Pancreas (tissue), 10 donors: ENCODE measurements at regions not wholly inside any gene's neighbourhood (a gene's known extent, or its start where the extent isn't known, plus 50 kb on each side); places are given as distances from the start of the nearest gene placed in this dataset.
A peak's percentile ranks its signal among the peaks of the same experiment; 100 is the strongest.
"Not testable (repeated sequence)": the region's sequence is repeated elsewhere in the genome, so short reads cannot be mapped to it uniquely, and the experiment has no call there.

ENCODE experiments used
- ATAC-seq, 4 donors: fragments of 200-7000 bp; cut with Tn5 transposase; one replicate each; pipeline versions ENCODE4 v1.8.0 to v1.9.1; 2020; ENCODE audit warnings: mild to moderate bottlenecking in 4 of 4, moderate library complexity in 4 of 4
- DNase-seq, 6 donors: peaks; one replicate each; pipeline ENCODE4 v3.0.0-alpha.2; 2020
- FAIRE-seq: peaks from 2 replicates; lab custom pipeline; 2012; peaks lifted over from hg19 to GRCh38; lab: Jason Lieb, UNC
- H3K27ac ChIP-seq, 4 donors: fragments of 200-600 bp; sonication (generic); 1 replicate in 3 of 4; 2 replicates in 1 of 4; pipeline versions ENCODE4 v1.5.0 to v1.8.0; 2020
- H3K27me3 ChIP-seq, 4 donors: fragments of 200-600 bp; one replicate each; pipeline ENCODE4 v1.8.0; 2021
- H3K36me3 ChIP-seq, 3 donors: fragments of 200-600 bp; sonication (generic) in 1 of 3; one replicate each; pipeline versions ENCODE4 v1.5.0 to v1.8.0; 2020 to 2021
- H3K4me1 ChIP-seq, 3 donors: fragments of 200-600 bp; one replicate each; pipeline ENCODE4 v1.8.0; 2021
- H3K4me3 ChIP-seq, 4 donors: fragments of 200-600 bp; sonication (generic) in 2 of 4; one replicate each; pipeline versions ENCODE4 v1.5.0 to v1.8.0; 2020 to 2021
- H3K9me3 ChIP-seq, 4 donors: fragments of 200-600 bp; one replicate each; pipeline ENCODE4 v1.8.0; 2021
- WGBS, 2 donors: extraction: QIAGEN DNeasy Blood & Tissue Kit; methylation state at CpG; one replicate each; pipeline ENCODE4 v1.1.7; 2013; 5-methylcytosine and 5-hydroxymethylcytosine counted together
- intact Hi-C, 3 donors: fragments of 100-400 bp; cut with DNase I; formaldehyde crosslinking; loops; one replicate each; pipeline versions ENCODE4 v1.11.1 to v1.14.2; 2022
- TF ChIP-seq, protein P1 (sequence below), 4 donors: fragments of 200-600 bp; sonication (generic) in 3 of 4; IDR thresholded peaks; one replicate each; pipeline versions ENCODE4 v1.5.0 to v1.8.0; 2021; ENCODE audit warnings: antibody characterized with exemption in 4 of 4
- donor health status: healthy with polysubstance abuse.
- donor health status: DM: no; HTN: no; CAD: no; lungs with moderate emphysema.
- donor health status: DM: no; HTN: no; CAD: no.
- donor health status: control.
- donor health status: control.
- donor health status: Bipolar disorder and iron deficiency.
- donor health status: DM: yes; HTN: yes; CAD: no.
- donor health status: DM: no; HTN: no; CAD: no.
- donor health status: DM: no; HTN: no; CAD: no.
- donor health status: DM: yes; HTN: yes; CAD: no.

DNA sequence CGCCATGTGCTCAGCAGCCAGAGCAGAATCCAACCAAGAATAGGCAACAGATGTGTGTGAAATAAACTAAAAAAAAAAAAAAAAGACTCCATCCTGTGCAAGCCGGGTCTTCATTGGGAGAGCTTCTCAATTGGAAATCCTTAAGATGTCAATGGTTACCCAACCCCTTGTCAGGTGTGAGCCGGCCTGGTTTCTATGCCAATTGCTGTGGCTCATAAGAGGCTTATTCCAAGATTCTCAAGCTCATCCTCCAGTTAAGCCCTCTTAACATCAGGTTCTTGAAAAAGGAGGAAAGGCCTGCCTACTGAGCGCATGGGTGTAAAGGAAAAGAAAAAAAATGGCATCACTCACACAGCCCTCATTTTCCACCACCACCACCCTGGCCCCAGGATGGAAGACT lies 1084.6 kb downstream of the UQCRFS1 start:
- FAIRE-seq: no peak
- DNase-seq: no peak
- H3K4me1 ChIP-seq: no peaks in the 10 kb centered on the region
- H3K9me3 ChIP-seq: no peaks in the 10 kb centered on the region
- 79 to 91% methylated on average over 4 of the region's 4 CpGs for WGBS, 2 donors
- H3K4me3 ChIP-seq: no peak overlapping the region
- TF ChIP-seq, protein P1, sequence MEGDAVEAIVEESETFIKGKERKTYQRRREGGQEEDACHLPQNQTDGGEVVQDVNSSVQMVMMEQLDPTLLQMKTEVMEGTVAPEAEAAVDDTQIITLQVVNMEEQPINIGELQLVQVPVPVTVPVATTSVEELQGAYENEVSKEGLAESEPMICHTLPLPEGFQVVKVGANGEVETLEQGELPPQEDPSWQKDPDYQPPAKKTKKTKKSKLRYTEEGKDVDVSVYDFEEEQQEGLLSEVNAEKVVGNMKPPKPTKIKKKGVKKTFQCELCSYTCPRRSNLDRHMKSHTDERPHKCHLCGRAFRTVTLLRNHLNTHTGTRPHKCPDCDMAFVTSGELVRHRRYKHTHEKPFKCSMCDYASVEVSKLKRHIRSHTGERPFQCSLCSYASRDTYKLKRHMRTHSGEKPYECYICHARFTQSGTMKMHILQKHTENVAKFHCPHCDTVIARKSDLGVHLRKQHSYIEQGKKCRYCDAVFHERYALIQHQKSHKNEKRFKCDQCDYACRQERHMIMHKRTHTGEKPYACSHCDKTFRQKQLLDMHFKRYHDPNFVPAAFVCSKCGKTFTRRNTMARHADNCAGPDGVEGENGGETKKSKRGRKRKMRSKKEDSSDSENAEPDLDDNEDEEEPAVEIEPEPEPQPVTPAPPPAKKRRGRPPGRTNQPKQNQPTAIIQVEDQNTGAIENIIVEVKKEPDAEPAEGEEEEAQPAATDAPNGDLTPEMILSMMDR (IDR thresholded peaks at IDR 0.05): no peak
- no peak overlapping the region for H3K27ac ChIP-seq
- no peaks in the 10 kb centered on the region for H3K27me3 ChIP-seq
- intact Hi-C loops: no loop called here
- H3K36me3 ChIP-seq: no peaks in the 10 kb centered on the region
- ATAC-seq: no peak

DNA sequence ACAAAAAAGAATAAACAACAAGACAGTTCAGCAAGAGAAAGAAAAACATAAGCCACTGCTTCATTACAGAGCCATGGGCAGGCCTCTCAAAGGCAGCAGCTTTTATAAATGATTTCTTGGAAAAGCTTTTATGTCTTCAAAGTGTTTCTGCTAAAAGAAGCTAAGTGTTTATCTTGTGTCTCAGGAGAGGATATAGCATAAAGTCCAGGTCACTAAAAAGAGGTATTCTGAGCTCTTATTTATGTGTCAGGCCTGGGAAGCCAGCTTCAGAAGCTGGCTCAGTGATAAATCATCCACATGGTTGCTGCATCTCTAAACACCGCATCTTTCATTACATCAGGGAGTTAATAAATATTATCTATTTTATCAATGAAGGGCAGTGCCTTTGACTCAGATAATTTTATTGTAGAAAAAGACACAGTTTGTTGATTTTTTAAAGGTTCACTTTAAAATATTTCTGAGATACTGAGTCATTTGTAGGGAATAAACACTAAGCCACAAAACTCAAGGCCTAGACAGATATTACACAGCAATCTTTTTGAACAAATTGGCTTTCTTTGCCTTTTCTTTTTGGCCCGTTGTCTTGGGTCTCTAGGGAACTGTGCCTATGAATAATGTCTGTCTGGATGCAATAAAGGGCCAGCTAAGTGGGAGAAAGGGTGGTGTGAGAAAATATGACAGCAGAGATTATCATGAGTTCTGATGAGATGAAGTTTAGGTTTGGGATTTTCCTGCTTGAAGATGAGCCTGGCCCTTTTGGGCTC lies 1086.6 kb downstream of the UQCRFS1 start:
- Histone ChIP-seq H3K4me1 (no peaks in the 10 kb centered on the region), H3K36me3 (no peaks in the 10 kb centered on the region), H3K9me3 (no peaks in the 10 kb centered on the region), H3K27me3 (no peaks in the 10 kb centered on the region), H3K4me3 (no peak overlapping the region), H3K27ac (no peak overlapping the region)
- intact Hi-C loops: no loop called here
- FAIRE-seq (no peak), ATAC-seq (peak in 1 of 4 donors; percentile 18), DNase-seq (no peak)
- TF ChIP-seq, protein P1 (IDR thresholded peaks at IDR 0.05): no peak
- WGBS, 2 donors: 55 to 64% methylated on average over 2 of the region's 2 CpGs

DNA sequence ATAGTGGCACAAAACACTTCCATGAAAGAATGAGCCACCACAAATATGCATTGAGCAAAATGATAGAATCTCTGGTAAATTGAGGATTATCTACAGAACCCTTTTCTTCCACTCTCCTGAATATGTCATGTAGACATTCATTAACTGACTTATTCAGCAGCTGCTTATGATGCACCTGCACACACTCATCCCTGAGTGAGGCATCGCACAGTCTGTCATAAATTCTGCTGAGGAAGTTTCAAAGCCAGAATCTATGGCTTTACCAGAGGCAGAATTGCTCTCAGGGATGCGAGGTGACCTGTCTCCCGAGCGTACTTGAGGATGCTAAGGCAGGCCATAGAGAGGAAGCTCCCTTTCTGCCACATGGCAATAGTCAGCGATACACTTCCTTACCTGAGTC lies 1090.2 kb downstream of the UQCRFS1 start:
- Histone ChIP-seq H3K4me1 (no peaks in the 10 kb centered on the region), H3K27me3 (no peaks in the 10 kb centered on the region), H3K27ac (no peak overlapping the region), H3K36me3 (no peaks in the 10 kb centered on the region), H3K4me3 (no peak overlapping the region), H3K9me3 (no peaks in the 10 kb centered on the region)
- FAIRE-seq (no peak), DNase-seq (no peak), ATAC-seq (no peak)
- intact Hi-C loops: no loop called here
- 74 to 81% methylated on average over 5 of the region's 5 CpGs for WGBS, 2 donors
- TF ChIP-seq, protein P1 (IDR thresholded peaks at IDR 0.05): no peak

DNA sequence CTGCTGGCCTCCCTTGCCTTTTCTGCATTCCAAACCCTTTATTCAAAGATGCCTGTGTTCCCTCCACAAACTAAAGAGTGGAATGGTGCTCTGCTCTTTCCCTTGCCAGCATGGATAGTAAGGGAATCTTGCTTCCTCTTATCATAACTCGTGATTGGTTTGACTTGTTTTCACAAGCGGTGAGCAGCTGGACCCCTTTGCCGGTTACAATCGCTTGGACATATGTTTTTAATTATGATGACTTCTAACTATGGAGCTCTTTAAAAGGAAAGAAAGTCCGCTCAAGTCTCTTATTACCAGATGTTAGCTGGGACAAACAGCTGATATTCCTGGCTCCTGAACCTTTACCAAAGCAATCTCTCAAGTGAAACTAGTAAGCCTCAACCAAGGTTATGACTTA lies 1094.7 kb downstream of the UQCRFS1 start:
- Histone ChIP-seq H3K4me3 (no peak overlapping the region), H3K36me3 (no peaks in the 10 kb centered on the region), H3K9me3 (no peaks in the 10 kb centered on the region), H3K4me1 (no peaks in the 10 kb centered on the region), H3K27ac (no peak overlapping the region), H3K27me3 (no peaks in the 10 kb centered on the region)
- FAIRE-seq (no peak), ATAC-seq (no peak), DNase-seq (no peak)
- intact Hi-C loops: no loop called here
- 48 to 54% methylated on average over 5 of the region's 5 CpGs for WGBS, 2 donors
- TF ChIP-seq, protein P1 (IDR thresholded peaks at IDR 0.05): no peak

DNA sequence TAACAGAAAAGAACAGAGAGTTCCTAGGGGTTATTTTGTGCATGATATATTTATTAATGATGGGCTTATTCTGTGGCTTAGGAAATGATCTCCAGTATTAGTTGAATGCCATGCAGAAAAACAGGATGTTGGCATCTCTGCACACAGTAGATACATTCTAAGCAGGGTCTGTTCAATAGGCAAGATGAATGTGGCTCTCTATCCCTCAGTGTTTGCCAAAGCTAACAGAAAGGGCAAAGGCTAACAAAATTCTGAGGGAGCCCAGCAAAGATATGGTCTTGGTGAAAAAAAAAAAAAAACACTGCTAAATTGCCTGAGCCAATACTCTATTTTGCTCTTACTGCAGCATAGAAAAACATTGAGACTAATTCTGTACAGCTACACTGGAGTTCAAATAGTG lies 1095.8 kb downstream of the UQCRFS1 start:
- no peak for FAIRE-seq
- TF ChIP-seq, protein P1 (IDR thresholded peaks at IDR 0.05): no peak
- no peaks in the 10 kb centered on the region for H3K27me3 ChIP-seq
- intact Hi-C loops: no loop called here
- H3K4me1 ChIP-seq: no peaks in the 10 kb centered on the region
- ATAC-seq: no peak
- no peaks in the 10 kb centered on the region for H3K9me3 ChIP-seq
- H3K36me3 ChIP-seq: no peaks in the 10 kb centered on the region
- no peak overlapping the region for H3K4me3 ChIP-seq
- DNase-seq: no peak
- no peak overlapping the region for H3K27ac ChIP-seq

DNA sequence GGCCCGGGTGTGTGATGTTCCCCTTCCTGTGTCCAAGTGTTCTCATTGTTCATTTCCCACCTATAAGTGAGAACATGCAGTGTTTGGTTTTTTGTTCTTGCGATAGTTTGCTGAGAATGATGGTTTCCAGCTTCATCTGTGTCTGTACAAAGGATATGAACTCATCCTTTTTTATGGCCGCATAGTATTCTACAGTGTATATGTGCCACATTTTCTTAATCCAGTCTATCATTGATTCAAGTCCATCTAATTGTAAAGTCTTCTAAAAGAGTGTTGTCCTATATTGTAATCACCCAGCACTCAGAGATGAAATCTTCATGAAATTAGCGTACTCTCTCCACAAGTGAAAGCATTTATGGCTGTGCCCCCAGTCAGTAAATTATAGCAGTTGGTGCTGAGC lies 1096.6 kb downstream of the UQCRFS1 start:
- intact Hi-C loops, H3K4me1 ChIP-seq, H3K36me3 ChIP-seq, H3K27ac ChIP-seq, H3K9me3 ChIP-seq, H3K4me3 ChIP-seq, ATAC-seq, DNase-seq, H3K27me3 ChIP-seq, FAIRE-seq: not testable (repeated sequence)
- 80 to 87% methylated on average over 4 of the region's 4 CpGs for WGBS, 2 donors
